ENCODE measurements at regions not wholly inside any gene's neighbourhood (a gene's known extent, or its start where the extent isn't known, plus 50 kb on each side); places are given as distances from the start of the nearest gene placed in this dataset.

- no peak for DNase-seq (ENCODE audit: low spot score)
These were observed 115.2 kb upstream of the TSPAN2 start for GRCh38 chr1:115204513-115204912.

- no peak for DNase-seq (ENCODE audit: low spot score)
These were observed 114.0 kb upstream of the TSPAN2 start for GRCh38 chr1:115203287-115203686.

- no peak for DNase-seq (ENCODE audit: low spot score)
These were observed 112.3 kb upstream of the TSPAN2 start for GRCh38 chr1:115201598-115201997.

GRCh38 chr1:115199416-115200132, 110.3 kb upstream of the TSPAN2 start:
- DNase-seq (ENCODE audit: low spot score) = no peak

- DNase-seq (ENCODE audit: low spot score) = peak; percentile 44
These were observed 109.6 kb upstream of the TSPAN2 start for GRCh38 chr1:115198938-115199337.

- no peak for DNase-seq (ENCODE audit: low spot score)
These were observed 107.0 kb upstream of the TSPAN2 start for GRCh38 chr1:115196296-115196695.

- no peak for DNase-seq (ENCODE audit: low spot score)
These were observed 105.2 kb upstream of the TSPAN2 start for GRCh38 chr1:115194506-115194905.

- DNase-seq (ENCODE audit: low spot score) = no peak
These were observed 103.9 kb upstream of the TSPAN2 start for GRCh38 chr1:115193046-115193828.

- no peak for DNase-seq (ENCODE audit: low spot score)
These were observed 103.0 kb upstream of the TSPAN2 start for GRCh38 chr1:115192200-115192767.

GRCh38 chr1:115191691-115192090, 102.4 kb upstream of the TSPAN2 start:
- DNase-seq (ENCODE audit: low spot score) = no peak

GRCh38 chr1:115190540-115191170, 101.4 kb upstream of the TSPAN2 start:
- no peak for DNase-seq (ENCODE audit: low spot score)

- DNase-seq (ENCODE audit: low spot score) = no peak
These were observed 100.7 kb upstream of the TSPAN2 start for GRCh38 chr1:115189814-115190539.

GRCh38 chr1:115188680-115189395, 99.5 kb upstream of the TSPAN2 start:
- DNase-seq (ENCODE audit: low spot score) = no peak

GRCh38 chr1:115186711-115187265, 97.5 kb upstream of the TSPAN2 start:
- DNase-seq (ENCODE audit: low spot score) = no peak

- no peak for DNase-seq (ENCODE audit: low spot score)
These were observed 96.0 kb upstream of the TSPAN2 start for GRCh38 chr1:115185336-115185735.

- DNase-seq (ENCODE audit: low spot score) = no peak
These were observed 95.6 kb upstream of the TSPAN2 start for GRCh38 chr1:115184951-115185331.

- DNase-seq (ENCODE audit: low spot score) = no peak
These were observed 95.1 kb upstream of the TSPAN2 start for GRCh38 chr1:115184260-115184950.

GRCh38 chr1:115183721-115184259, 94.5 kb upstream of the TSPAN2 start:
- DNase-seq (ENCODE audit: low spot score) = no peak

- no peak for DNase-seq (ENCODE audit: low spot score)
These were observed 93.9 kb upstream of the TSPAN2 start for GRCh38 chr1:115183158-115183557.
